ENCODE measurements at regions not wholly inside any gene's neighbourhood (a gene's known extent, or its start where the extent isn't known, plus 50 kb on each side); places are given as distances from the start of the nearest gene placed in this dataset.

DNA sequence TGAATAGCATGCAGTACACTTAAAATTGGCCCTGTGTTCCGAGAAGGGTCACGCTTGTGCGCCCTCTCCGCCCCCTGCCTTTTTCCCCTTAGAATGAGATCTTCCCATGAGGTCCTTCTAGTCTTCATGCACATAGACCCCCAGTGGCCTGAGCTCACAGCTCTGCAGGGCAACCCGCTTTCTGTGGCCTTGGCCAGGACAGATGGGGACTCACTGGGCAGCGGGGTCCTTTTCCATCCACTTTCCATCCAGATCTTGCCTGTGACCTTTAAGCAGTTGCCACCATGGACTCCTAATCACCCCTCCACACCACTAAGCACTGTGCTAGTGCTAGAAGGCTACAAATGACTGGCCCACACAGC is 244.4 kb downstream of the UACA start:
- no peak for DNase-seq (ENCODE audit: extremely low spot score)
- no peak for TF ChIP-seq CTCF (IDR thresholded peaks at IDR 0.05; ENCODE audit: control extremely low read depth, extremely low read depth, low read depth, missing control alignments)
- POLR2A ChIA-PET, result no interaction called here
- CTCF ChIA-PET, result interaction anchor here (1.4 to 1.6 kb wide), 2 partner anchors 9 to 14 kb away, joined by 3 to 5 read pairs; no protein-coding TSS in a partner anchor

GRCh38 chr15:70518201-70519003 is 245.0 kb downstream of the UACA start:
- TF ChIP-seq CTCF (IDR thresholded peaks at IDR 0.05; ENCODE audit: control extremely low read depth, extremely low read depth, low read depth, missing control alignments), result no peak
- no peak for DNase-seq (ENCODE audit: extremely low spot score)
- ChIA-PET POLR2A (no interaction called here), CTCF (interaction anchor here (1.4 to 1.6 kb wide), 2 partner anchors 10 to 14 kb away, joined by 3 to 5 read pairs; no protein-coding TSS in a partner anchor)

DNA sequence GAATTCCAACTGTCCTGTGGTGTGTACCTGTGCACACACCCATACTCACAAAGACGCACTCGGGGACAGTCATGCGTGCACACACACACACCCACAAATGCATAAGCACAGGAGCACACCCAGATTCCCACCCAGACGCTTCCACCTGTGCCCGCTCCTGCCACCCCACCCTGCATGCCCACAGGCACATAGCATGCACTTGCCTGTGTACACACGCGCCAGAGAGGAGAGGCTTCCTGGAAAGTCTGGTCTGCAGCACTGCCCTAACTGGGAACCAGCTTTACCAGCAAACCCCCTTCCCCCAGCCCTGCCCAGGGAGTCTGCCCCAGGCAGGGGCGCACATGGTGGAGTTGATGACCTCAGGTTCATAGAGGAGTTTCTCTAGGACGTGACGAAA is 246.2 kb downstream of the UACA start:
- CTCF ChIA-PET, result no interaction called here
- no peak for TF ChIP-seq CTCF (IDR thresholded peaks at IDR 0.05; ENCODE audit: control extremely low read depth, extremely low read depth, low read depth, missing control alignments)
- DNase-seq (ENCODE audit: extremely low spot score), result no peak
- POLR2A ChIA-PET, result no interaction called here

- no peak for TF ChIP-seq CTCF (IDR thresholded peaks at IDR 0.05; ENCODE audit: control extremely low read depth, extremely low read depth, low read depth, missing control alignments)
- ChIA-PET POLR2A (no interaction called here), CTCF (no interaction called here)
- no peak for DNase-seq (ENCODE audit: extremely low spot score)
Measured at GRCh38 chr15:70516408-70517193, 246.8 kb downstream of the UACA start.

DNA sequence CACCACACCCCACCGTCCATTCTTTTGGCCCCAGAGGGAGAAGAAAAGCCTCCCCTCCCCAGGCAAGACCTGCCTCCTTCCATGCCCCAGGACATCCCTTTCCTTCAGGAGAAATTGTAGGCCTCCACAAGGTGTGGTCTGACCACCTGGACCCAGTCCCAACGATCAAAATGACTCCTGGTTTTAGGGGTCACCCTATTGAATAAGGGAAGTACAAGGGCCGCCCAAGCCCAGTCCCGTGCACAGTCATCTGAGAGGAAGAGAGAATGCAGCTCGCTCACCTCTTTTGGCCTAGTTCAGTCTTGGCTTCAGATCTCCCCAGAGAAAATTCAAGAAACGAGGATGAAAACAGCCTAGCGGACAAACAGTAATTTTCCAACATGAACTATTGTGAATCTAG is 249.1 kb downstream of the UACA start:
- DNase-seq (ENCODE audit: extremely low spot score), result no peak
- no peak for TF ChIP-seq CTCF (IDR thresholded peaks at IDR 0.05; ENCODE audit: control extremely low read depth, extremely low read depth, low read depth, missing control alignments)
- CTCF ChIA-PET, result interaction anchor here (0.9 to 7.4 kb wide), 4 partner anchors 9 to 1103 kb away, joined by 3 to 72 read pairs (median 4); no protein-coding TSS in a partner anchor
- POLR2A ChIA-PET, result no interaction called here

GRCh38 chr15:70513819-70514218 is 249.5 kb downstream of the UACA start:
- ChIA-PET POLR2A (no interaction called here), CTCF (interaction anchor here (0.9 to 7.4 kb wide), 6 partner anchors 9 to 1102 kb away, joined by 3 to 72 read pairs (median 4); no protein-coding TSS in a partner anchor)
- DNase-seq (ENCODE audit: extremely low spot score), result no peak
- TF ChIP-seq CTCF (IDR thresholded peaks at IDR 0.05; ENCODE audit: control extremely low read depth, extremely low read depth, low read depth, missing control alignments), result no peak

All from GM10248 (cell line).